ENCODE measurements at regions not wholly inside any gene's neighbourhood (a gene's known extent, or its start where the extent isn't known, plus 50 kb on each side); places are given as distances from the start of the nearest gene placed in this dataset.

- peaks cover 4% of the 10 kb centered on the region for H3K27me3 Mint-ChIP-seq (ENCODE audit: insufficient read depth, low read depth, poor library complexity)
- no peaks in the 10 kb centered on the region for H3K4me1 Mint-ChIP-seq
- no peaks in the 10 kb centered on the region for H3K9me2 ChIP-seq (ENCODE audit: insufficient read depth)
- H3K4me2 ChIP-seq, result no peak overlapping the region
- no peak overlapping the region for H3K4me3 ChIP-seq
- no peaks in the 10 kb centered on the region for H3F3A ChIP-seq (replicated peaks; ENCODE audit: low read depth)
- H3K27ac ChIP-seq (ENCODE audit: low read depth), result no peak overlapping the region
- ATAC-seq (no peak), DNase-seq (ENCODE audit: low spot score) (no peak)
- no peaks in the 10 kb centered on the region for H3K9me3 Mint-ChIP-seq
- H4K20me1 ChIP-seq (replicated peaks; ENCODE audit: insufficient read depth), result no peaks in the 10 kb centered on the region
- H2AFZ ChIP-seq, result no peak overlapping the region
- TF ChIP-seq ZNF331 (CRISPR knock-in tag; IDR thresholded peaks at IDR 0.05; ENCODE audit: low read depth) (no peak), REST (IDR thresholded peaks at IDR 0.05; ENCODE audit: unreplicated experiment) (no peak), JUNB (IDR thresholded peaks at IDR 0.05; ENCODE audit: unreplicated experiment) (no peak), POLR2AphosphoS5 (IDR thresholded peaks at IDR 0.05; ENCODE audit: low read depth) (no peak)
- no peak overlapping the region for H3K27ac Mint-ChIP-seq
- no peaks in the 10 kb centered on the region for H3K36me3 Mint-ChIP-seq (ENCODE audit: low read depth)
- no peaks in the 10 kb centered on the region for H3K36me3 ChIP-seq (ENCODE audit: insufficient read depth)
- H3K4me1 ChIP-seq (ENCODE audit: insufficient read depth), result no peaks in the 10 kb centered on the region
- no peaks in the 10 kb centered on the region for H3K79me2 ChIP-seq (replicated peaks; ENCODE audit: insufficient read depth)
- H3K4me3 Mint-ChIP-seq, result no peak overlapping the region
- no peaks in the 10 kb centered on the region for H3K27me3 ChIP-seq (ENCODE audit: insufficient read depth)
These were observed 95.0 kb upstream of the IRS2 start for GRCh38 chr13:109881347-109881725.

GRCh38 chr13:109880371-109881346 lies 94.3 kb upstream of the IRS2 start:
- Histone ChIP-seq H3K79me2 (replicated peaks; ENCODE audit: insufficient read depth) (no peaks in the 10 kb centered on the region), H3K9me2 (ENCODE audit: insufficient read depth) (no peaks in the 10 kb centered on the region), H3K4me3 (no peak overlapping the region), H3F3A (replicated peaks; ENCODE audit: low read depth) (no peaks in the 10 kb centered on the region), H3K36me3 (ENCODE audit: insufficient read depth) (no peaks in the 10 kb centered on the region), H3K4me2 (no peak overlapping the region), H3K4me1 (ENCODE audit: insufficient read depth) (no peaks in the 10 kb centered on the region), H3K27me3 (ENCODE audit: insufficient read depth) (no peaks in the 10 kb centered on the region), H4K20me1 (replicated peaks; ENCODE audit: insufficient read depth) (no peaks in the 10 kb centered on the region), H2AFZ (no peak overlapping the region), H3K27ac (ENCODE audit: low read depth) (no peak overlapping the region)
- Mint-ChIP-seq H3K36me3 (ENCODE audit: low read depth) (no peaks in the 10 kb centered on the region), H3K9me3 (no peaks in the 10 kb centered on the region), H3K4me1 (no peaks in the 10 kb centered on the region), H3K27ac (no peak overlapping the region), H3K27me3 (ENCODE audit: insufficient read depth, low read depth, poor library complexity) (peaks cover 4% of the 10 kb centered on the region), H3K4me3 (no peak overlapping the region)
- DNase-seq (ENCODE audit: low spot score), result no peak
- ATAC-seq, result no peak
- TF ChIP-seq REST (IDR thresholded peaks at IDR 0.05; ENCODE audit: unreplicated experiment) (no peak), EZH2 (IDR thresholded peaks at IDR 0.05; ENCODE audit: low read depth, unreplicated experiment) (no peak), STAT1 (IDR thresholded peaks at IDR 0.05; ENCODE audit: unreplicated experiment) (no peak), CREB1 (CRISPR knock-in tag; IDR thresholded peaks at IDR 0.05; ENCODE audit: low read depth) (no peak), POLR2AphosphoS5 (IDR thresholded peaks at IDR 0.05; ENCODE audit: low read depth) (no peak), NANOG (IDR thresholded peaks at IDR 0.05; ENCODE audit: borderline replicate concordance) (no peak), JUNB (IDR thresholded peaks at IDR 0.05; ENCODE audit: unreplicated experiment) (no peak), ZNF331 (CRISPR knock-in tag; IDR thresholded peaks at IDR 0.05; ENCODE audit: low read depth) (no peak)
